Activated T-cell treated with anti-CD3 and anti-CD28 coated beads, Interleukin-2, amount 50 U/mL, for 4 hours (primary cell): ENCODE measurements at regions not wholly inside any gene's neighbourhood (a gene's known extent, or its start where the extent isn't known, plus 50 kb on each side); places are given as distances from the start of the nearest gene placed in this dataset.
"Not testable (repeated sequence)": the region's sequence is repeated elsewhere in the genome, so short reads cannot be mapped to it uniquely, and the experiment has no call there.

Experiments
- ATAC-seq, 2 donors: fragments of 200-7000 bp; cut with Tn5 transposase; one replicate each; pipeline ENCODE4 v1.10.0; 2021
- DNase-seq: peaks from one replicate; pipeline ENCODE4 v3.0.0-alpha.2; 2020
- H3K27me3 Mint-ChIP-seq: one replicate; pipeline ENCODE4 v1.8.0; 2021; ENCODE audit warnings: low read depth, mixed read lengths
- H3K36me3 Mint-ChIP-seq: one replicate; pipeline ENCODE4 v1.8.0; 2022; ENCODE audit warnings: mixed read lengths; ENCODE audit not compliant: insufficient read depth
- H3K4me1 Mint-ChIP-seq: one replicate; pipeline ENCODE4 v1.8.0; 2021; ENCODE audit warnings: low read depth, mixed read lengths
- H3K4me3 Mint-ChIP-seq: one replicate; pipeline ENCODE4 v1.8.0; 2021; ENCODE audit warnings: mild to moderate bottlenecking, moderate library complexity, mixed read lengths
- H3K9me3 Mint-ChIP-seq: one replicate; pipeline ENCODE4 v1.8.0; 2021; ENCODE audit warnings: mixed read lengths

- no peak overlapping the region for H3K4me3 Mint-ChIP-seq
- H3K27me3 Mint-ChIP-seq, result no peaks in the 10 kb centered on the region
- H3K9me3 Mint-ChIP-seq, result peaks cover 5% of the 10 kb centered on the region
- no peak for ATAC-seq
- no peaks in the 10 kb centered on the region for H3K4me1 Mint-ChIP-seq
- no peak for DNase-seq
- no peaks in the 10 kb centered on the region for H3K36me3 Mint-ChIP-seq
Observed at GRCh38 chr2:82345910-82346309, 2041.4 kb upstream of the LRRTM1 start.

- H3K36me3 Mint-ChIP-seq, result no peaks in the 10 kb centered on the region
- H3K9me3 Mint-ChIP-seq, result peaks cover 5% of the 10 kb centered on the region
- no peaks in the 10 kb centered on the region for H3K27me3 Mint-ChIP-seq
- DNase-seq, result no peak
- no peak overlapping the region for H3K4me3 Mint-ChIP-seq
- no peaks in the 10 kb centered on the region for H3K4me1 Mint-ChIP-seq
- ATAC-seq, result no peak
Observed at GRCh38 chr2:82344670-82345069, 2040.1 kb upstream of the LRRTM1 start.

- no peak overlapping the region for H3K4me3 Mint-ChIP-seq
- DNase-seq (no peak), ATAC-seq (no peak)
- no peaks in the 10 kb centered on the region for H3K4me1 Mint-ChIP-seq
- no peaks in the 10 kb centered on the region for H3K27me3 Mint-ChIP-seq
- no peaks in the 10 kb centered on the region for H3K36me3 Mint-ChIP-seq
- peaks cover 1% of the 10 kb centered on the region for H3K9me3 Mint-ChIP-seq
Observed at GRCh38 chr2:82342356-82342755, 2037.8 kb upstream of the LRRTM1 start.

- Mint-ChIP-seq H3K4me3 (no peak overlapping the region), H3K9me3 (peaks cover 7% of the 10 kb centered on the region), H3K36me3 (no peaks in the 10 kb centered on the region), H3K27me3 (no peaks in the 10 kb centered on the region), H3K4me1 (no peaks in the 10 kb centered on the region)
- no peak for ATAC-seq
- DNase-seq, result no peak
Observed at GRCh38 chr2:82340578-82341053, 2036.1 kb upstream of the LRRTM1 start.

GRCh38 chr2:82339805-82340204 is 2035.3 kb upstream of the LRRTM1 start:
- ATAC-seq, result no peak

GRCh38 chr2:82333697-82334096 is 2029.1 kb upstream of the LRRTM1 start:
- peaks cover 25% of the 10 kb centered on the region for H3K9me3 Mint-ChIP-seq

More at GRCh38 chr2:82339805-82340204, 2035.3 kb upstream of the LRRTM1 start:
- Mint-ChIP-seq H3K27me3 (no peaks in the 10 kb centered on the region), H3K36me3 (no peaks in the 10 kb centered on the region), H3K4me1 (no peaks in the 10 kb centered on the region), H3K9me3 (peaks cover 7% of the 10 kb centered on the region), H3K4me3 (no peak overlapping the region)
- no peak for DNase-seq

GRCh38 chr2:82330155-82330554 is 2025.6 kb upstream of the LRRTM1 start:
- no peak for ATAC-seq

More at GRCh38 chr2:82333697-82334096, 2029.1 kb upstream of the LRRTM1 start:
- no peak for DNase-seq
- no peak overlapping the region for H3K4me3 Mint-ChIP-seq
- no peaks in the 10 kb centered on the region for H3K4me1 Mint-ChIP-seq
- no peaks in the 10 kb centered on the region for H3K36me3 Mint-ChIP-seq
- no peaks in the 10 kb centered on the region for H3K27me3 Mint-ChIP-seq
- no peak for ATAC-seq

GRCh38 chr2:82326180-82326767 is 2021.7 kb upstream of the LRRTM1 start:
- DNase-seq, H3K4me3 Mint-ChIP-seq, H3K36me3 Mint-ChIP-seq, H3K27me3 Mint-ChIP-seq, H3K4me1 Mint-ChIP-seq, ATAC-seq: not testable (repeated sequence)
- peaks cover 17% of the 10 kb centered on the region for H3K9me3 Mint-ChIP-seq

More at GRCh38 chr2:82330155-82330554, 2025.6 kb upstream of the LRRTM1 start:
- no peaks in the 10 kb centered on the region for H3K36me3 Mint-ChIP-seq
- no peaks in the 10 kb centered on the region for H3K27me3 Mint-ChIP-seq
- H3K9me3 Mint-ChIP-seq, result peaks cover 22% of the 10 kb centered on the region
- H3K4me1 Mint-ChIP-seq, result no peaks in the 10 kb centered on the region
- no peak for DNase-seq
- no peak overlapping the region for H3K4me3 Mint-ChIP-seq

- no peak overlapping the region for H3K4me3 Mint-ChIP-seq
- H3K36me3 Mint-ChIP-seq, result no peaks in the 10 kb centered on the region
- DNase-seq (no peak), ATAC-seq (no peak)
- H3K9me3 Mint-ChIP-seq, result peaks cover 22% of the 10 kb centered on the region
- no peaks in the 10 kb centered on the region for H3K27me3 Mint-ChIP-seq
- no peaks in the 10 kb centered on the region for H3K4me1 Mint-ChIP-seq
Observed at GRCh38 chr2:82320296-82320695, 2015.7 kb upstream of the LRRTM1 start.

- peaks cover 22% of the 10 kb centered on the region for H3K9me3 Mint-ChIP-seq
Observed at GRCh38 chr2:82317012-82317411, 2012.5 kb upstream of the LRRTM1 start.

GRCh38 chr2:82316586-82316985 is 2012.0 kb upstream of the LRRTM1 start:
- peaks cover 19% of the 10 kb centered on the region for H3K9me3 Mint-ChIP-seq
- no peaks in the 10 kb centered on the region for H3K36me3 Mint-ChIP-seq
- DNase-seq (no peak), ATAC-seq (no peak)
- no peaks in the 10 kb centered on the region for H3K27me3 Mint-ChIP-seq
- no peaks in the 10 kb centered on the region for H3K4me1 Mint-ChIP-seq
- H3K4me3 Mint-ChIP-seq, result no peak overlapping the region

More at GRCh38 chr2:82317012-82317411, 2012.5 kb upstream of the LRRTM1 start:
- DNase-seq (no peak), ATAC-seq (no peak)
- no peaks in the 10 kb centered on the region for H3K4me1 Mint-ChIP-seq
- H3K36me3 Mint-ChIP-seq, result no peaks in the 10 kb centered on the region
- H3K4me3 Mint-ChIP-seq, result no peak overlapping the region
- H3K27me3 Mint-ChIP-seq, result no peaks in the 10 kb centered on the region

- Mint-ChIP-seq H3K9me3 (peaks cover 9% of the 10 kb centered on the region), H3K27me3 (no peaks in the 10 kb centered on the region), H3K36me3 (no peaks in the 10 kb centered on the region), H3K4me3 (no peak overlapping the region), H3K4me1 (no peaks in the 10 kb centered on the region)
- no peak for ATAC-seq
- no peak for DNase-seq
Observed at GRCh38 chr2:82314836-82315472, 2010.4 kb upstream of the LRRTM1 start.

GRCh38 chr2:82307511-82307910 is 2003.0 kb upstream of the LRRTM1 start:
- no peaks in the 10 kb centered on the region for H3K36me3 Mint-ChIP-seq
- no peak overlapping the region for H3K4me3 Mint-ChIP-seq
- H3K4me1 Mint-ChIP-seq, result no peaks in the 10 kb centered on the region
- H3K27me3 Mint-ChIP-seq, result no peaks in the 10 kb centered on the region
- no peak for ATAC-seq
- no peaks in the 10 kb centered on the region for H3K9me3 Mint-ChIP-seq
- no peak for DNase-seq

GRCh38 chr2:82301506-82301905 is 1997.0 kb upstream of the LRRTM1 start:
- H3K27me3 Mint-ChIP-seq, result no peaks in the 10 kb centered on the region
- no peak overlapping the region for H3K4me3 Mint-ChIP-seq
- no peaks in the 10 kb centered on the region for H3K4me1 Mint-ChIP-seq
- H3K9me3 Mint-ChIP-seq, result peaks cover 13% of the 10 kb centered on the region
- no peak for ATAC-seq
- no peak for DNase-seq
- no peaks in the 10 kb centered on the region for H3K36me3 Mint-ChIP-seq

GRCh38 chr2:82289446-82289845 is 1984.9 kb upstream of the LRRTM1 start:
- peaks cover 14% of the 10 kb centered on the region for H3K9me3 Mint-ChIP-seq
- DNase-seq (no peak), ATAC-seq (no peak)
- no peaks in the 10 kb centered on the region for H3K36me3 Mint-ChIP-seq
- H3K27me3 Mint-ChIP-seq, result no peaks in the 10 kb centered on the region
- no peaks in the 10 kb centered on the region for H3K4me1 Mint-ChIP-seq
- H3K4me3 Mint-ChIP-seq, result no peak overlapping the region
